ENCODE measurements at regions not wholly inside any gene's neighbourhood (a gene's known extent, or its start where the extent isn't known, plus 50 kb on each side); places are given as distances from the start of the nearest gene placed in this dataset.

DNA sequence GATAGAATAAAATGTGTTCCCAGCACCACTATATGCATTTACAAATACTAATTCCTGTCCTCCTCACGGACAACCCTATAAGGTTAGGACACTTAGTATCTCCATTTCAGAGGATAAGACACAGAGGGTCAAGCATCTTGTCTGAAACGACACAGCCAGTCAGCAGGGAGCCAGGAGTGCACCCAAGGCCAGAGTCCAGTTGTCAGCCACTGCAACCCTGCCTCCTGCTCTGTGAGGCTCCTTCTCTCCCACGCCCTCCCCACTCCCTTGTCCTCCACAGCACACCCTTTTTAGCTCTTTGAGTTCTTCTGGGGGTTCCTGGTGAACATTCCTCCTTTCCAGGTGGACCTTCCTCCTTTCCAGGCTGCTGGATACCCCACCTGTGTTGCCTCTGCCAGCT, 119.0 kb upstream of the TNR start:
- Histone ChIP-seq H3K36me3 (ENCODE audit: control insufficient read depth in 2 of 4, insufficient read depth in 4 of 4, low read length in 3 of 4) (no peaks in the 10 kb centered on the region), H3K18ac (ENCODE audit: extremely low read depth, low read length) (no peak overlapping the region), H3K4ac (replicated peaks; ENCODE audit: insufficient read length, low read depth, low read length) (peak overlapping the region; percentile 13), H4K5ac (ENCODE audit: insufficient read length, low read depth, low read length) (no peak overlapping the region), H2BK12ac (ENCODE audit: low read depth, low read length) (peak overlapping the region; percentile 85; the same call in 1 of the 2 replicates), H3K27me3 (replicated peaks in 1 of 4; ENCODE audit: control insufficient read depth in 3 of 4, extremely low read depth in 1 of 4, insufficient read depth in 3 of 4, low read length in 3 of 4) (peaks cover 0 to 6% (median 3%) of the 10 kb centered on the region in 4 experiments; a peak in 4 of 7 replicates), H3K9me3 (ENCODE audit: insufficient read depth in 2 of 2, low read depth in 1 of 2, low read length in 1 of 2) (no peaks in the 10 kb centered on the region), H3K14ac (ENCODE audit: insufficient read length) (no peak overlapping the region), H3K9ac (replicated peaks in 1 of 4; ENCODE audit: extremely low read depth in 1 of 4, low read depth in 3 of 4, low read length in 3 of 4) (no peak overlapping the region), H3K4me3 (ENCODE audit: extremely low read depth in 1 of 4, insufficient read depth in 2 of 4, low read depth in 3 of 4, low read length in 4 of 4) (no peak overlapping the region), H4K20me1 (replicated peaks in 1 of 2; ENCODE audit: control insufficient read depth in 1 of 2, insufficient read depth in 2 of 2, low read length in 2 of 2) (no peaks in the 10 kb centered on the region), H3K23me2 (ENCODE audit: low read depth, low read length) (no peaks in the 10 kb centered on the region; the same call in 1 of the 2 replicates), H3K56ac (replicated peaks; ENCODE audit: insufficient read length, low read depth, low read length) (no peak overlapping the region), H2BK5ac (ENCODE audit: low read depth, low read length) (peak overlapping the region; percentile 66; the same call in 1 of the 2 replicates), H3K4me1 (replicated peaks in 1 of 4; ENCODE audit: control insufficient read depth in 3 of 4, insufficient read depth in 4 of 4, low read length in 3 of 4) (peaks cover 18 to 40% (median 30%) of the 10 kb centered on the region in 4 experiments), H2BK15ac (ENCODE audit: low read length) (peak overlapping the region; percentile 4; the same call in 1 of the 2 replicates), H3K27ac (ENCODE audit: low read depth, low read length) (no peak overlapping the region), H3K79me1 (ENCODE audit: low read depth, low read length) (no peaks in the 10 kb centered on the region), H4K8ac (ENCODE audit: extremely low read depth, insufficient read depth, low read length) (peak overlapping the region; percentile 57; the same call in 1 of the 2 replicates), H2AFZ (ENCODE audit: low read length) (no peak overlapping the region), H2BK20ac (ENCODE audit: low read length) (peak overlapping the region; percentile 76; the same call in 1 of the 2 replicates), H3K79me2 (ENCODE audit: control insufficient read depth in 1 of 2, insufficient read depth in 2 of 2, low read length in 2 of 2) (no peaks in the 10 kb centered on the region), H2BK120ac (replicated peaks; ENCODE audit: low read depth, low read length) (peak overlapping the region; percentile 81), H3K23ac (ENCODE audit: insufficient read length) (no peak overlapping the region), H4K91ac (replicated peaks; ENCODE audit: insufficient read length, low read length) (peak overlapping the region; percentile 88), H3K4me2 (ENCODE audit: insufficient read depth in 1 of 2, low read depth in 2 of 2, low read length in 2 of 2) (no peak overlapping the region), H2AK5ac (ENCODE audit: low read depth, low read length) (peak overlapping the region; percentile 33)
- WGBS, 2 experiments (ENCODE audit: extremely low coverage in 1 of 2, insufficient coverage in 1 of 2, insufficient read length in 1 of 2, insufficient replicate concordance in 2 of 2, low coverage in 1 of 2, low lambda C conversion rate in 2 of 2, missing lambda C conversion rate in 1 of 2), result 88% methylated on average over 3 of the region's 3 CpGs; no CpG with 5 or more reads in 1 of the 2 experiments
- FAIRE-seq (no peak), DNase-seq (ENCODE audit: low read depth in 1 of 2, low spot score in 2 of 2) (no peak)
- ChIA-PET POLR2A (ENCODE audit: partially characterized antibody) (no interaction called here), CTCF (ENCODE audit: partially characterized antibody) (interaction anchor here (0.9 to 3.9 kb wide), 4 partner anchors 16 to 119 kb away, joined by 3 to 15 read pairs (median 8); partner anchors contain the start of gene TNR)
- TF ChIP-seq CHD2 (IDR thresholded peaks at IDR 0.05; ENCODE audit: low read length) (no peak), BRCA1 (IDR thresholded peaks at IDR 0.05; ENCODE audit: low read depth, low read length) (no peak)
